HG03159 (cell line): ENCODE measurements at regions not wholly inside any gene's neighbourhood (a gene's known extent, or its start where the extent isn't known, plus 50 kb on each side); places are given as distances from the start of the nearest gene placed in this dataset.

Experiments used
- ATAC-seq: cut with Tn5 transposase; IDR thresholded peaks from one replicate; pipeline ENCODE4 v1.9.1; 2021; ENCODE audit warnings: mild to moderate bottlenecking, moderate library complexity; ENCODE audit not compliant: unreplicated experiment

DNA sequence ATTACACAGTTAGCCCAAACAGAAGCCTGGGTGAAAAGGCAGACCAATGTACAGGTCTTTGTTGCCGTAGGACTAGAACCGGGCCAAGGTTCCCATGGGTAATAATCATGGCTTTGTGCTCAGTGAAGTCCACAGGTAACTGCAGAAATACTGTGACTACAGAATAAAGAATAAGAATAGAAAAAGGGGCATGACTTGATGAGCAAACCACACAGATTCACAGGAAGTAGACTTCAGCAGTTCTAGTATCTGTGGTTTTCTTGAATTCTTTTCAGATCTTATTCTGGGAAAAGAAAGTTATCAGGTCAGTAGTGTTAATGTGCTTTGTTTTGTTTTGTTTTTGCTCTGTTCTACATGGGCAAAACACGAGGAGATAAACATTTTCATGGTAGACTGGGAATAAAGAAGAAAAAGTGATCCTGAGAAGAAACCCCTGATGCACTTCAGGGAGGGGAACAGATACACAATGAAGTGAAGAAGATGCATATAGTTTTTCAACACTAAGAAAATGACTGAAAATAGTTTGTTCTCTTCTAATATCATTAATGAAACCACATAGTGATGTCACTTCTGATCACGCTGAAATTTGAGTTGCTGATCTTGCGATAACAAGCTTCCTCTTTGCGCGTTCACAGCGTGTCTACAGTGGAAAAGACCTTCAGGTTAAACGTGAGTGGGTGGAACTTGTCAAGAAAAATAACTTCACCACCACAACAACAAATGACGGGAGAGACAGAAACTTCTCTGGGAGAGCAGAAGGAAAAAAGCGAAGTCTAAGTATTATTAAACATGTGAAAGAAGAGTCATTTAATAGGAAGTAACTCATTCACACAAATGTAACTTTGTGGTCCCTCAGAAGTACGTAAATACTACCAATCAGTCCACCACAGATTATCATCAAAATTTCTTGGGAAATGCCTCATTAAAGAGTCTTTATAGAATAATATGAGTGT lies 315.8 kb upstream of the SATB1 start:
- ATAC-seq: peak; percentile 87

DNA sequence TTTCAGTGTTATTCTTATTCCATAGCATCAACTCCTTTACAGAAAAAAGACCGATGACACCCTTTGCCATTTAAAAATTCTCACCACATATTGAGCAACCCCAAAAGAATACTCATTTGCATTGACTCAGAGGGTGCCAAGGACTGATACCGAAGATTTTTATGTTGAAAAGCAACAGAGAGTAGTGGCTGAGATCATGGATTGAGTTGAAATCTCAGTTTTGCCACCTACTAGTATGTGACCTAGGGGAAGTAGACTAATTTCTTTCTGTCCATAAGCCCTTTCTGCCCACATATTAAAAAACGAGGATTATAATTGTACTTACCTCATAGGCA lies 313.9 kb upstream of the SATB1 start:
- ATAC-seq: no peak

DNA sequence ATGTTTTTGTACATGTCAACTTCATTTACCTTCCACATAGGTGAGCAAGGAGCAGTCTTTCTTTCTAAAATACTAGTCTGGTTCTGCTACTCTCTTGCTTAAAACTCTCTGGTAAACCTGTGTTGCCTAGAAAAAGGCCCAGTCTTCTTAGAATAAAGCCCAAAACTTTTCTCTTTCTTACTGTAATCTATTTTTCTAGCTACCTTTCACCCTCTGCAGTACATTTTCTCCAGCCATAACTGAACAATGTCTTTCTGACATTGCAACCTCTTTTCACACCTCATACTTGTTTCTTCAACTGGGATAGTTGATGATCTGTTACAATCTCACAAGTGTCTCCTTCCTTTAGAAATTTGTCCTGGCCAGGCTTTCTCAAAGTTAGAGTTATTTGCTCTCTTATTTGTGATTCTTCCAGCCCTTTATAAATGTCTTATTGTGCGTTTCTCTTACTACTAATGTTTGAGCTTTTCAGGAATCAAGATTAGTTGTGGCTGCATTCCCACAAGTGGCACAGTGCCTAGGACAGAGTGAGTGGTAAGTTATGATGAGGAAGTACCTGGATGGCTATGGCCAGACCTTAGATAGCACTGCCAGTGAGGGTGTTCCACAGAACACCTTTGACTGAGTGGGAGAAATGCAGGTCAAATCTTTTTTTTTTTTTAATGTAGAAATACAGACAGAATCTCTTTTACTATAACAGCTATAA lies 313.4 kb upstream of the SATB1 start:
- no peak for ATAC-seq

DNA sequence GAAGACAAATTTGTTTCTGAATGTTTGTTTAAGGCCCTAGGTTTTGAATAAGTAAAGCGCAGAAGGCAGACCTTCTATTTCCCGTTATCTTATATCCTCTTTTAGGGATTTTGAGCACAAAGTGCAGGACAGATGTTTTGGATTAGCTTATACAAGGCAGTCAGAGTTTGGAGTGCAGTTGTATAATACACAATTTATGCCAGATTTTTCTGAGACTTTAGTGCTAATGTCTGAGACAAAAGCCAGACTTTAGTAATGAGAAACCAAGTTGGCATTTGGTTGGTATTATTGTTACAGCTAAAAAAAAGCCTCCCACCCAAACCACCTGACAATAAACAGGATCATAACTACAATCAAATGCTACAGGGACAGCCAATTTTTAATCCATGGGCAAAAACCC lies 309.9 kb upstream of the SATB1 start:
- ATAC-seq: no peak

DNA sequence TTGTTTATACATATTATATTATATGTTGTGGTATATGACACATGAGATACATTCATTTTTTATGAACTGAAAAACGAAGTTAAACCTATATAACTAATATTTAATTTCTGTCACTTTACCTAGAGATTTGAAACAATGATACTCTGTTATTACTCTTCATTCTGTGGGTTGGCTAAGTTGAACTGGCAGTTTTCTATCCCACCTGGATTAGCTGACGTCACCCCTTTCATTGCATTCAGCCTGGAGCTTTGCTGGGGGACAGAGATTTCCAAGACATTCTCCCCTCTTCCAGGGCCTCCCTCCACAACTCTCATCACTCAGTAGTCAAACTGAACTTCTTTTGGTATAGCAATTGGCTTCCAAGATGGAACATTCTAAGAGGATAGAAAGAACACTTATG lies 309.2 kb upstream of the SATB1 start:
- no peak for ATAC-seq

DNA sequence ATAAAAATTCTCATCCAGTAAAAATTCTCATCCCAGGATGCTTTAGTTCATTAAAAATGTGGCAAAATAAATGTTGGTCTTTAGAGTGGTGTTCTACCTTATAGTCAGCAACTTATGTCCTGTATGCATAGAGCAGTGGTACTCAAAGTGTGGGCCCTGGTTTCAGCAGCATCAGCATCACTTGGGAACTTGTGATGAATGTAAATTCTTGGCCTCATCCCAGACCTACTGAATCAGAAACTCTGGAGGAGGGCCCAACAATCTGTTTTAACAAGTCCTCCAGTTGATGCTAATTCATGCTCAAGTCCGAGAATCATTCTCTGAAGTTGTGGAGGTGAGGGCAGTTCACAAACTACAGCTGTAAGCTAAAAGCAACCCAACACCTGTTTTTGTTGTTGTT lies 307.3 kb upstream of the SATB1 start:
- no peak for ATAC-seq

- no peak for ATAC-seq
These were observed 305.4 kb upstream of the SATB1 start for GRCh38 chr3:18730491-18730890.

GRCh38 chr3:18729671-18730070 lies 304.5 kb upstream of the SATB1 start:
- no peak for ATAC-seq

GRCh38 chr3:18725668-18726407 lies 300.7 kb upstream of the SATB1 start:
- no peak for ATAC-seq

- no peak for ATAC-seq
These were observed 299.3 kb upstream of the SATB1 start for GRCh38 chr3:18724456-18724855.

GRCh38 chr3:18723206-18723810 lies 298.2 kb upstream of the SATB1 start:
- ATAC-seq: no peak

GRCh38 chr3:18720543-18720942 lies 295.4 kb upstream of the SATB1 start:
- ATAC-seq: no peak

DNA sequence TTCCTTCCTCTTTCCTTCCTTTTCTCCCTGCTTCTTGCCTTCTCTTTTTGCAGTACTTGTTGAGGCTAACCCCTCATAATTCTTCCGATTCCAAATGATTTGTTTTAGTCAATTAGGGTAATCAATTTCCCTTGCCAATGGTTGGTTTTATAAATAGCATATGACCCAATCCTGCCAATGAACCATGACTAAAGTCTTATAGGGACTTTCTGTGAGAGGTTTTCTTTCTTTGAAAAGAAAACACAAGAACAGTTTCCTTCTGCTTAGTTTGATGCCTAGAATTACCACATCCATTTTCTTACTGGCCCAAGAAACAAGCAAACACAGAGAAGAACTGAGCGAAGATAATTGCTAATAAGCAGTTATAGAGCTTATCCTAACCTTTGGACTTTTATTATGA lies 292.5 kb upstream of the SATB1 start:
- no peak for ATAC-seq

GRCh38 chr3:18716821-18717220 lies 291.7 kb upstream of the SATB1 start:
- no peak for ATAC-seq

GRCh38 chr3:18716101-18716500 lies 291.0 kb upstream of the SATB1 start:
- no peak for ATAC-seq

DNA sequence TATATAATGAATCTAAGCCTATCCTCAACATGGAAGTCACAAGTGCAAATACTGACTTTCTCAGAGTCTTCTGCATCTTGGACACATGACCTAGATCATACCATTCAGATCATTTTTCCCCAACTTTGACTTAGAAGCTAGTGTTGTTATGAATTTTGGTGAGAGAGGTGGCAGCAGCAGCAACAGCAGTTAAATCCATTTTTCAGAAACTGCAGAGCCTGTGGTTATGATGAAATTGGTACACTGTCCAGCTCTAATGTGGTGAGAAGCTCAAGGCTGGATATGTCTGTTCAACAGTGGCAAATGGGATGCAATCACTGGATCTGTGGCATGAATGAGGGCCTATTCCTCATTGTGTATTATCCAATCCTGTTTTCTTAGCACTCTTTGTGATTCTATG lies 290.1 kb upstream of the SATB1 start:
- ATAC-seq: no peak

DNA sequence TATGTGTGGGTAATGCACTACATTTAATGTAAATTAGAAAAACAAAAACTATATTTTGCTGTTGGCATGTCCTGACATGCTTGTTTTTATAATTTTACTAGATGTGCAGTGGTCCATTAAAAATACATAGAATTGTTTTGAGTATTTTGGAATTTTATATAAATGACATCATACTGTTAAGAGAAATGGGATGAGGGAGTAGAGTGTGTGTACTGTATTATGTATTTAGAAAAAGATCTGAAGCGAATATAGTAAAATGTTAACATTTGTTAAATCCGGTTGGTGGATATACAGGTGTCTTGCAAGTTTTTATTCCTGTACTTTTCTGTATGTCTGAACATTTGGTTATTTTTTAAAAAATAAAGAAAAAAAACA lies 288.4 kb upstream of the SATB1 start:
- ATAC-seq: no peak

DNA sequence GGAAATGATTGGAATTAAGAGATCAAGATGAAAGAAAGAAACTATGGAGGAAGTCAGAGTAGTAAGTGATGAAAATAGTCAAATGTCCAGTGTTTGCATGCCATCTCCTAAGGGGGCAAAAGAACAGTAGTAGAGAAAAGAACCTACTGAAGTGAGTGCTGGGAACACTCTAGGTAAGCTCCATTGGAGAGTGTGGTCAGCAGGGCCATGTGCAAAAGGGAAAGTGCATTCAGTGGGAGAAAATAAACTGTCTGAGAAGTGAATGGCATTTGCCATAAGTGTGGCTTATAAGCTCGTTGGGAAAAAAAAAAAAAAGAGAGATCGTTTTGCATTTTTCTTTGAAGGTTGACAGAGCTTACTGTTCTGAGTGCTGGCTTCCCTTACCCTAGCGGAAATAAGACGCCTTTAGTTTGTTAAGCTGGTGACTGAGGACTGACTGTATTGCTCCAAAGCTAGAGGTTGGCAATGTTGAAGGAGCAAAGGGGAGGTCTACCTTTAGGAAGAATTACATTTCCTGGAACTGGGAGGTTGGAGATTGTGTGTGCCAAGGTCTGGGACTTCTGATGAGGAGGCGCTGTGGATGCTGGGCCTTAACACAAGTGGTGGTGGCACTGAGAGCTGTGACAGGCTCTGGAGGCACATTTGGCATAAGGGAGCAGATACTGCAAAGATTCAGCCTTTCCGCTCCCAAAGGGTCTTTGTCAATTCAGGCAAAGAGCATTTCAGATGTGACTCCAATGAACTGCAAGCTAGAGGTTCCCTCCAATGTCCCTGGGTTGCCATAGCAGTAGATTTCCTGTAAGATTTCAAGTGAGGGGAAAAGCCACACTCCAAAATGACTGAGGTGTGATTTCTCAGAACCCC lies 287.8 kb upstream of the SATB1 start:
- no peak for ATAC-seq

- ATAC-seq: no peak
These were observed 279.2 kb upstream of the SATB1 start for GRCh38 chr3:18704326-18704725.

DNA sequence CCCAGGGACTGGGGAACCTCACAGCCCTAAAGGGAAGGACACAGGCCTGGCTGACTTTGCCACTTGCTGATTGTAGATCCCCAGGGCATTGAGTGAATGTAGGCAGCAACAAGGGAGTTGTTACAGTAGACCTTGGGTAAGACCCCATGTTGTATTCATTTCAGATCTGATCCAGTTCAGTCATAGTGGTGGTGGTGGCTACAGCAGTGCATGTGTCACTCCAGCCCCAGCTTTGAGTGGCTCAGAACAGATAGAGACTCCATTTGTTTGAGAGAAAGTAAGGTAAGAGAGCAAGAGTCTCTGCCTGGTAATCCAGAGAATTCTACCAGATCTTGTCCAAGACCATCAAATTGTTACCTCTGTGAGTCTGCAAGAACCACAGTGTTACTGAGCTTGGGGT lies 278.7 kb upstream of the SATB1 start:
- no peak for ATAC-seq
